ENCODE measurements at regions not wholly inside any gene's neighbourhood (a gene's known extent, or its start where the extent isn't known, plus 50 kb on each side); places are given as distances from the start of the nearest gene placed in this dataset.

DNA sequence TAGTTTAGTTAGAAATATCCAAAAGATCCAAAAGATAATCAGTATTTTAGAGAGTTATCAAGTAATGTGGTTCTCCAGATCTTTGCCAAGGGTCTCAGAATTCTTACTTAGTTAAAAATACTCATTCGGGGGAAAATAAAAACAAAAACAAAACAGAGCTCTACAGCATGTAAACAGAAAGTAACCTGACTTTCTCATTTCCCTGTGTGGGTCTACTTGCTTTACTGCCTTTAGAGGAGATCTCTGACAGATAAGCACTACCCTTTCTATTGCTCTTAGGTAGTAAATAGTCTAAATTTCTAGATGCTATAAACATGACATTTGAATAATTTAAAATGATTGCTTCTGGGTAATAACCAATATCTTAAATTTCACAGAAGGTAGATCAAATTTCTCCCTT is 371.8 kb downstream of the RPL10L start:
- Histone ChIP-seq H3K4me3 (replicated peaks; ENCODE audit: low read depth, low read length) (no peak overlapping the region; the same call in 1 of the 2 replicates), H3K36me3 (ENCODE audit: control insufficient read depth, insufficient read depth, low read length) (no peaks in the 10 kb centered on the region), H3K27me3 (replicated peaks; ENCODE audit: control insufficient read depth, insufficient read depth, low read length) (no peaks in the 10 kb centered on the region)
- DNase-seq (ENCODE audit: extremely low read depth, insufficient read length) = no peak
- TF ChIP-seq, protein P1, sequence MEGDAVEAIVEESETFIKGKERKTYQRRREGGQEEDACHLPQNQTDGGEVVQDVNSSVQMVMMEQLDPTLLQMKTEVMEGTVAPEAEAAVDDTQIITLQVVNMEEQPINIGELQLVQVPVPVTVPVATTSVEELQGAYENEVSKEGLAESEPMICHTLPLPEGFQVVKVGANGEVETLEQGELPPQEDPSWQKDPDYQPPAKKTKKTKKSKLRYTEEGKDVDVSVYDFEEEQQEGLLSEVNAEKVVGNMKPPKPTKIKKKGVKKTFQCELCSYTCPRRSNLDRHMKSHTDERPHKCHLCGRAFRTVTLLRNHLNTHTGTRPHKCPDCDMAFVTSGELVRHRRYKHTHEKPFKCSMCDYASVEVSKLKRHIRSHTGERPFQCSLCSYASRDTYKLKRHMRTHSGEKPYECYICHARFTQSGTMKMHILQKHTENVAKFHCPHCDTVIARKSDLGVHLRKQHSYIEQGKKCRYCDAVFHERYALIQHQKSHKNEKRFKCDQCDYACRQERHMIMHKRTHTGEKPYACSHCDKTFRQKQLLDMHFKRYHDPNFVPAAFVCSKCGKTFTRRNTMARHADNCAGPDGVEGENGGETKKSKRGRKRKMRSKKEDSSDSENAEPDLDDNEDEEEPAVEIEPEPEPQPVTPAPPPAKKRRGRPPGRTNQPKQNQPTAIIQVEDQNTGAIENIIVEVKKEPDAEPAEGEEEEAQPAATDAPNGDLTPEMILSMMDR (IDR thresholded peaks at IDR 0.05; ENCODE audit: insufficient read depth, low read length, poor library complexity, severe bottlenecking) = no peak

DNA sequence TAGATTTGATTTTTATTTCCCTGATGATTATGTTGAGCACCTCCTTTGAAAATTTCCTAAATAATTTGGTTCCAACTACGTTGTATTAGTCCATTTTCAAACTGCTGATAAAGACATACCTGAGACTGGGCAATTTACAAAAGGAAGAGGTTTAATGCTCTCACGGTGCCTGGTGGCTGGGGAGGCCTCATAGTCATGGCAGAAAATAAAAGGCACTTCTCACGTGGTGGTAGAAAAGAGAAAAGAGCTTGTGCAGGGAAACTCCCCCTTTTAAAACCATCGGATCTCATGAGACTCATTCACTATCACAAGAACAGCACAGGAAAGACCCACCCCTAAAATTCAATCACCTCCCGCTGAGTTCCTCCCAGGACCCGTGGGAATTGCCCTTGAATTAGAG is 372.3 kb downstream of the RPL10L start:
- H3K27me3 ChIP-seq (replicated peaks; ENCODE audit: control insufficient read depth, insufficient read depth, low read length) = no peaks in the 10 kb centered on the region
- TF ChIP-seq, protein P1 (IDR thresholded peaks at IDR 0.05; ENCODE audit: insufficient read depth, low read length, poor library complexity, severe bottlenecking) = no peak
- H3K4me3 ChIP-seq (replicated peaks; ENCODE audit: low read depth, low read length) = no peak overlapping the region; the same call in 1 of the 2 replicates
- H3K36me3 ChIP-seq (ENCODE audit: control insufficient read depth, insufficient read depth, low read length) = no peaks in the 10 kb centered on the region
- no peak for DNase-seq (ENCODE audit: extremely low read depth, insufficient read length)

DNA sequence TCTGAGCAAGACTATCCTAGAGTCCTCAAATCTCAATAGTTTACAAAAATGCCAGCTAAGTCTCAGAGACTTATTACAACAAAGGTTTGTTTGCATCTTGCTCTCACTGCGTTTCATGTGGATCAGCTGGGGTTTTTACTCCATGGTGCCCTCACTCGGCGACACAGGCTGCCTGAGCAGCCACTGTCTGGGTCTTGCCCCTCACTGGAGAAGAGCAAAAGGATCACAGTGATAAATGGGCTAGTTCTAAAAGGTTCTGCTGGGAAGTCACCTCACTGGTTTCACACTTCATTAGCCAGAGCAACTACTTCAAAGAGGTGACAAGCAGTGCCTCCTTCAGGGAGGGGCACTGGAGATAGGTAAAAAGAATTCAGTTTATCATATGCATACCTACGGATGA is 392.0 kb downstream of the RPL10L start:
- H3K36me3 ChIP-seq (ENCODE audit: control insufficient read depth, insufficient read depth, low read length) = no peaks in the 10 kb centered on the region
- no peak for DNase-seq (ENCODE audit: extremely low read depth, insufficient read length)
- TF ChIP-seq, protein P1 (IDR thresholded peaks at IDR 0.05; ENCODE audit: insufficient read depth, low read length, poor library complexity, severe bottlenecking) = peak; percentile 52
- peak overlapping the region; percentile 16 for H3K4me3 ChIP-seq (replicated peaks; ENCODE audit: low read depth, low read length)
- no peaks in the 10 kb centered on the region for H3K27me3 ChIP-seq (replicated peaks; ENCODE audit: control insufficient read depth, insufficient read depth, low read length)

DNA sequence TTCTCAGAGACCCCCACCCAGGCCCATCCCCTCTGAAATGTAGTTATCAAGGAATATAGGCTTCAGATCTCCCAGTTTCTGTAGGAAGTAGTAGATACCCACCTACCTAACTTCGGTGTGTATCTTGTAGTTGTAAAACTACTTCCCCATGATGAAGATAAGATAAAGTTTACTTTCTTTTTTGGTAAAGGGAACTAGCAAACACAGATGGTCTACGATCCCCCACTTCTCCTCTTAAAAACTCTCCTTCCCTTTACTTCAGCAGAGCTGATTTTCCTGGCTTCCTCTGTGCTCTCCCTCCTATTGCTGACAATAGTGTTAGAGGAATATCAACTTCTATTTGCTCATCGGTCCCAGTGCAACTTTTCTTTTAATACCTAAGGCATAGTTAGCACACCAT is 395.2 kb downstream of the RPL10L start:
- no peak overlapping the region for H3K4me3 ChIP-seq (replicated peaks; ENCODE audit: low read depth, low read length)
- DNase-seq (ENCODE audit: extremely low read depth, insufficient read length) = no peak
- TF ChIP-seq, protein P1 (IDR thresholded peaks at IDR 0.05; ENCODE audit: insufficient read depth, low read length, poor library complexity, severe bottlenecking) = no peak
- H3K27me3 ChIP-seq (replicated peaks; ENCODE audit: control insufficient read depth, insufficient read depth, low read length) = no peaks in the 10 kb centered on the region
- H3K36me3 ChIP-seq (ENCODE audit: control insufficient read depth, insufficient read depth, low read length) = no peaks in the 10 kb centered on the region

DNA sequence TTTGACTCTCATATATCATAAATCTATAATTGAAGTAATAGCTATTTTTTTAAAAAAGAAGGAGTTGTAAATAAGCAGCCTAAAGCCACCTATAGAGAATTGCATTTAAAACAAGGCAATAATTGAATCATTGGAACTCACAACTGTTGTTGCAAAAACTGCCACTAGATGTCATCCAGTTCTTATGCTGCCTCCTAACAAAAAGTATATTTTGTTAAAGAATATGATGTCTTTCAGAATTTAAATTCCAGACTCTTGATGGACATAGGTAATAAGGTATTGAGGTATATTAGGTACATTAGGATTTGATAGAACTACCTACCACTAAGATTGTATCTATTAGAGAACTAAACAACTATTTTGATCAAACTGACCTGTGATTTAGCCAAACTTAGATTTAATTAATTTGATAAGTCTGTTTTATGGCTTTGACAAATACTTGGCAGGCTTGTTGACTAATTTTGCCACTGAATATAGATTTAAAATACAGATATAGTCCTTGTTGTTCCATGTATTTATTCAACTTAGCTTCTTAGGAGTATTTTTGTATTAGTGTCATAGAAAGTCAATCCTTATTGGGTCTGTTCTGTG is 401.4 kb downstream of the RPL10L start:
- H3K36me3 ChIP-seq (ENCODE audit: control insufficient read depth, insufficient read depth, low read length) = no peaks in the 10 kb centered on the region
- DNase-seq (ENCODE audit: extremely low read depth, insufficient read length) = no peak
- TF ChIP-seq, protein P1 (IDR thresholded peaks at IDR 0.05; ENCODE audit: insufficient read depth, low read length, poor library complexity, severe bottlenecking) = peak; percentile 59

More for the DNA sequence above, 401.4 kb downstream of the RPL10L start:
- no peaks in the 10 kb centered on the region for H3K27me3 ChIP-seq (replicated peaks; ENCODE audit: control insufficient read depth, insufficient read depth, low read length)
- H3K4me3 ChIP-seq (replicated peaks; ENCODE audit: low read depth, low read length) = no peak overlapping the region
